K562 (cell line): ENCODE measurements at regions not wholly inside any gene's neighbourhood (a gene's known extent, or its start where the extent isn't known, plus 50 kb on each side); places are given as distances from the start of the nearest gene placed in this dataset.

Experiments
- CCAR2 ChIP-seq: fragments of 200-400 bp; formaldehyde crosslinking; IDR thresholded peaks from 2 replicates; pipeline ENCODE4 v1.6.1; 2017; ENCODE audit warnings: mild to moderate bottlenecking, low read depth, low read length
- EZH2 ChIP-seq: IDR thresholded peaks from 2 replicates; pipeline ENCODE4 v1.6.1; 2012; ENCODE audit warnings: low read depth, mild to moderate bottlenecking, inconsistent platforms, low read length, borderline replicate concordance
- GATA2 ChIP-seq: sonication (generic); formaldehyde crosslinking; IDR thresholded peaks from 2 replicates; pipeline ENCODE4 v1.4.0; 2020; ENCODE audit warnings: mild to moderate bottlenecking, missing genetic modification reagents
- MCM2 ChIP-seq: fragments of 450-650 bp; IDR thresholded peaks from 2 replicates; pipeline ENCODE4 v1.6.1; 2017; ENCODE audit warnings: low read depth, mild to moderate bottlenecking
- NFIC ChIP-seq: fragments of 450-650 bp; IDR thresholded peaks from 2 replicates; pipeline ENCODE4 v1.6.1; 2017; ENCODE audit warnings: mild to moderate bottlenecking, inconsistent platforms
- POLR2A ChIP-seq: fragments of 450-650 bp; conservative IDR thresholded peaks from 2 replicates; pipeline ENCODE4 v1.6.1; 2016
- RB1 ChIP-seq: fragments of 450-650 bp; IDR thresholded peaks from 2 replicates; pipeline ENCODE4 v1.6.1; 2017; ENCODE audit warnings: low read depth, mild to moderate bottlenecking
- SPI1 ChIP-seq: IDR thresholded peaks from 2 replicates; pipeline ENCODE4 v1.6.1; 2011; ENCODE audit warnings: low read depth, low read length, control low read depth, borderline replicate concordance
- TBL1XR1 ChIP-seq, 2 experiments: IDR thresholded peaks; 2 replicates each; pipeline ENCODE4 v1.6.1; 2012; ENCODE audit warnings: improper control_type of control experiment in 2 of 2, low read length in 2 of 2, mild to moderate bottlenecking in 1 of 2
- TCF7 ChIP-seq: sonication (generic); IDR thresholded peaks from 2 replicates; pipeline ENCODE4 v1.6.1; 2016; ENCODE audit warnings: antibody characterized with exemption, borderline replicate concordance
- ZFX ChIP-seq: sonication (generic); formaldehyde crosslinking; IDR thresholded peaks from 2 replicates; pipeline ENCODE4 v1.8.0; 2022; ENCODE audit warnings: mild to moderate bottlenecking, missing genetic modification reagents, moderate library complexity
- TF ChIP-seq, protein P1 (sequence below), 3 experiments: IDR thresholded peaks in 2 of 3; conservative IDR thresholded peaks in 1 of 3; 2 replicates each; pipeline ENCODE4 v1.5.1; 2011 to 2012; ENCODE audit warnings: low read length in 3 of 3, mild to moderate bottlenecking in 3 of 3, control low read depth in 2 of 3, improper control_type of control experiment in 1 of 3, inconsistent platforms in 1 of 3, low read depth in 1 of 3, mixed read lengths in 1 of 3, moderate library complexity in 1 of 3; ENCODE audit not compliant: insufficient read depth in 2 of 3
- TF ChIP-seq, protein P2 (sequence below): sonication (generic); formaldehyde crosslinking; IDR thresholded peaks from 2 replicates; pipeline ENCODE4 v1.8.0; 2023; ENCODE audit warnings: mild to moderate bottlenecking, missing genetic modification reagents
- TF ChIP-seq, protein P3 (sequence below): IDR thresholded peaks from 2 replicates; pipeline ENCODE4 v1.6.1; 2012; ENCODE audit warnings: low read depth, low read length, improper control_type of control experiment, borderline replicate concordance

DNA sequence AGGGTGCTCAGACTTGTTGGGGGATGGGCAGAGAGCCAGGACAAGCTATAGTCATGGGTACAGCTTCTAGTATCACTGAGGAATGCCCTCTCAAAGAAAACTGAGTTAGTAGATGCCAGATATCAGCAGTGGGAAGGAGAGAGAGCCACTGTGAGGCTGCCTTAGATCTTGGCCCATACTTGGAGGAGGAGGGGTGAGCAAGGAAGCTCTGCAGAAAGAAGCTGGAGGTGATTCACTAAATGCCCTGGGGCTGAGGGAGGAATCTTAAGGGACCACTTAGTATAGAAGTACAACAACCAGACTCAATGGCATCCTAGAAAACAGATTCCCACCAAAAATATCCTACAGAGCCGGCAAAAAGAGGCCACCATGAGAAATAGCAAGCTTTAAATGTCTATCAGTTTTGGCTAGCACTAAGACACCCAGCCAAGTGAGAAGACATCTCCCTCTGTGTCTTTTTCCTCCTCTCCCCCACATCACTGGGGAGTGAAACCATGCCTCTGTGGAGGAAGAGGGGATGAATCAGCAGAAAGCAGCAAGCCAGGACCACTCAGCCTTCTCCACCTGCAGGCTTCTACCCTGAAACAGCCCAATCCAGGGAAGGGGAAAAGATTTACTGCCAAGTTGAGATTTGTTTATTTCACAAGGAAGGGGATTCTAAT lies 282.5 kb upstream of the STT3B start:
- TF ChIP-seq MCM2 (no peak), NFIC (no peak), POLR2A (no peak), RB1 (no peak), GATA2 (CRISPR knock-in tag) (no peak), ZFX (no peak), EZH2 (no peak), TCF7 (no peak), TBL1XR1 (IDR thresholded peaks at IDR 0.05; ENCODE audit: low read length in 2 of 2) (no peak), CCAR2 (no peak), SPI1 (no peak)
- TF ChIP-seq, protein P1, sequence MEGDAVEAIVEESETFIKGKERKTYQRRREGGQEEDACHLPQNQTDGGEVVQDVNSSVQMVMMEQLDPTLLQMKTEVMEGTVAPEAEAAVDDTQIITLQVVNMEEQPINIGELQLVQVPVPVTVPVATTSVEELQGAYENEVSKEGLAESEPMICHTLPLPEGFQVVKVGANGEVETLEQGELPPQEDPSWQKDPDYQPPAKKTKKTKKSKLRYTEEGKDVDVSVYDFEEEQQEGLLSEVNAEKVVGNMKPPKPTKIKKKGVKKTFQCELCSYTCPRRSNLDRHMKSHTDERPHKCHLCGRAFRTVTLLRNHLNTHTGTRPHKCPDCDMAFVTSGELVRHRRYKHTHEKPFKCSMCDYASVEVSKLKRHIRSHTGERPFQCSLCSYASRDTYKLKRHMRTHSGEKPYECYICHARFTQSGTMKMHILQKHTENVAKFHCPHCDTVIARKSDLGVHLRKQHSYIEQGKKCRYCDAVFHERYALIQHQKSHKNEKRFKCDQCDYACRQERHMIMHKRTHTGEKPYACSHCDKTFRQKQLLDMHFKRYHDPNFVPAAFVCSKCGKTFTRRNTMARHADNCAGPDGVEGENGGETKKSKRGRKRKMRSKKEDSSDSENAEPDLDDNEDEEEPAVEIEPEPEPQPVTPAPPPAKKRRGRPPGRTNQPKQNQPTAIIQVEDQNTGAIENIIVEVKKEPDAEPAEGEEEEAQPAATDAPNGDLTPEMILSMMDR (IDR thresholded peaks at IDR 0.05 in 2 of 3, conservative IDR thresholded peaks at IDR 0.05 in 1 of 3; ENCODE audit: insufficient read depth in 2 of 3, low read depth in 1 of 3, low read length in 3 of 3) = no peak
- TF ChIP-seq, protein P2, sequence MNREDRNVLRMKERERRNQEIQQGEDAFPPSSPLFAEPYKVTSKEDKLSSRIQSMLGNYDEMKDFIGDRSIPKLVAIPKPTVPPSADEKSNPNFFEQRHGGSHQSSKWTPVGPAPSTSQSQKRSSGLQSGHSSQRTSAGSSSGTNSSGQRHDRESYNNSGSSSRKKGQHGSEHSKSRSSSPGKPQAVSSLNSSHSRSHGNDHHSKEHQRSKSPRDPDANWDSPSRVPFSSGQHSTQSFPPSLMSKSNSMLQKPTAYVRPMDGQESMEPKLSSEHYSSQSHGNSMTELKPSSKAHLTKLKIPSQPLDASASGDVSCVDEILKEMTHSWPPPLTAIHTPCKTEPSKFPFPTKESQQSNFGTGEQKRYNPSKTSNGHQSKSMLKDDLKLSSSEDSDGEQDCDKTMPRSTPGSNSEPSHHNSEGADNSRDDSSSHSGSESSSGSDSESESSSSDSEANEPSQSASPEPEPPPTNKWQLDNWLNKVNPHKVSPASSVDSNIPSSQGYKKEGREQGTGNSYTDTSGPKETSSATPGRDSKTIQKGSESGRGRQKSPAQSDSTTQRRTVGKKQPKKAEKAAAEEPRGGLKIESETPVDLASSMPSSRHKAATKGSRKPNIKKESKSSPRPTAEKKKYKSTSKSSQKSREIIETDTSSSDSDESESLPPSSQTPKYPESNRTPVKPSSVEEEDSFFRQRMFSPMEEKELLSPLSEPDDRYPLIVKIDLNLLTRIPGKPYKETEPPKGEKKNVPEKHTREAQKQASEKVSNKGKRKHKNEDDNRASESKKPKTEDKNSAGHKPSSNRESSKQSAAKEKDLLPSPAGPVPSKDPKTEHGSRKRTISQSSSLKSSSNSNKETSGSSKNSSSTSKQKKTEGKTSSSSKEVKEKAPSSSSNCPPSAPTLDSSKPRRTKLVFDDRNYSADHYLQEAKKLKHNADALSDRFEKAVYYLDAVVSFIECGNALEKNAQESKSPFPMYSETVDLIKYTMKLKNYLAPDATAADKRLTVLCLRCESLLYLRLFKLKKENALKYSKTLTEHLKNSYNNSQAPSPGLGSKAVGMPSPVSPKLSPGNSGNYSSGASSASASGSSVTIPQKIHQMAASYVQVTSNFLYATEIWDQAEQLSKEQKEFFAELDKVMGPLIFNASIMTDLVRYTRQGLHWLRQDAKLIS = no peak
- TF ChIP-seq, protein P3, sequence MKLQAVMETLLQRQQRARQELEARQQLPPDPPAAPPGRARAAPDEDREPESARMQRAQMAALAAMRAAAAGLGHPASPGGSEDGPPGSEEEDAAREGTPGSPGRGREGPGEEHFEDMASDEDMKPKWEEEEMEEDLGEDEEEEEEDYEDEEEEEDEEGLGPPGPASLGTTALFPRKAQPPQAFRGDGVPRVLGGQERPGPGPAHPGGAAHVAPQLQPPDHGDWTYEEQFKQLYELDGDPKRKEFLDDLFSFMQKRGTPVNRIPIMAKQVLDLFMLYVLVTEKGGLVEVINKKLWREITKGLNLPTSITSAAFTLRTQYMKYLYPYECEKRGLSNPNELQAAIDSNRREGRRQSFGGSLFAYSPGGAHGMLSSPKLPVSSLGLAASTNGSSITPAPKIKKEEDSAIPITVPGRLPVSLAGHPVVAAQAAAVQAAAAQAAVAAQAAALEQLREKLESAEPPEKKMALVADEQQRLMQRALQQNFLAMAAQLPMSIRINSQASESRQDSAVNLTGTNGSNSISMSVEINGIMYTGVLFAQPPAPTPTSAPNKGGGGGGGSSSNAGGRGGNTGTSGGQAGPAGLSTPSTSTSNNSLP = no peak
